Fibroblast of mammary gland (primary cell): ENCODE measurements at regions not wholly inside any gene's neighbourhood (a gene's known extent, or its start where the extent isn't known, plus 50 kb on each side); places are given as distances from the start of the nearest gene placed in this dataset.

Source experiments
- DNase-seq: peaks from one replicate; pipeline ENCODE4 v3.0.0-alpha.2; 2010; ENCODE audit warnings: low read depth
- H3K4me3 ChIP-seq: 2 replicates; pipeline ENCODE4 v1.5.1; 2011; ENCODE audit warnings: low read depth, mild to moderate bottlenecking, low read length, moderate library complexity; ENCODE audit not compliant: control insufficient read depth
- CTCF ChIP-seq: conservative IDR thresholded peaks from 2 replicates; pipeline ENCODE4 v1.5.1; 2011; ENCODE audit warnings: low read depth, low read length, inconsistent platforms; ENCODE audit not compliant: control insufficient read depth, insufficient read depth

GRCh38 chr16:86455116-86455515 lies 55.2 kb upstream of the FOXF1 start:
- no peak for TF ChIP-seq CTCF
- peak; percentile 98 for DNase-seq
- no peak overlapping the region for H3K4me3 ChIP-seq

GRCh38 chr16:86455640-86456039 lies 54.7 kb upstream of the FOXF1 start:
- no peak for DNase-seq
- TF ChIP-seq CTCF = no peak
- no peak overlapping the region for H3K4me3 ChIP-seq

GRCh38 chr16:86457501-86458148 lies 52.7 kb upstream of the FOXF1 start:
- no peak overlapping the region for H3K4me3 ChIP-seq
- DNase-seq = peak; percentile 98
- no peak for TF ChIP-seq CTCF

- no peak for TF ChIP-seq CTCF
- DNase-seq = no peak
- H3K4me3 ChIP-seq = no peak overlapping the region
These were observed 52.1 kb upstream of the FOXF1 start for GRCh38 chr16:86458149-86458777.

- no peak for TF ChIP-seq CTCF
- no peak overlapping the region for H3K4me3 ChIP-seq
These were observed 51.1 kb upstream of the FOXF1 start for GRCh38 chr16:86459266-86459665.

More at GRCh38 chr16:86459266-86459665, 51.1 kb upstream of the FOXF1 start:
- DNase-seq = no peak
